UCSD-AML1 (cell line): ENCODE measurements at regions not wholly inside any gene's neighbourhood (a gene's known extent, or its start where the extent isn't known, plus 50 kb on each side); places are given as distances from the start of the nearest gene placed in this dataset.
"Not testable (repeated sequence)": the region's sequence is repeated elsewhere in the genome, so short reads cannot be mapped to it uniquely, and the experiment has no call there.

Experiments
- DNase-seq: peaks from one replicate; lab custom pipeline; 2025; ENCODE audit not compliant: unreplicated experiment; lab: John Stamatoyannopoulos, UW

GRCh38 chr5:126011526-126011925 lies 411.7 kb upstream of the GRAMD2B start:
- DNase-seq, result not testable (repeated sequence)

GRCh38 chr5:126014676-126015075 lies 408.5 kb upstream of the GRAMD2B start:
- DNase-seq, result no peak

- no peak for DNase-seq
These were observed 407.7 kb upstream of the GRAMD2B start for GRCh38 chr5:126015235-126016181.

GRCh38 chr5:126016256-126016655 lies 407.0 kb upstream of the GRAMD2B start:
- DNase-seq, result no peak

- DNase-seq, result no peak
These were observed 406.1 kb upstream of the GRAMD2B start for GRCh38 chr5:126017096-126017495.

GRCh38 chr5:126020770-126021169 lies 402.4 kb upstream of the GRAMD2B start:
- no peak for DNase-seq

GRCh38 chr5:126023994-126024441 lies 399.2 kb upstream of the GRAMD2B start:
- no peak for DNase-seq

- DNase-seq, result no peak
These were observed 396.1 kb upstream of the GRAMD2B start for GRCh38 chr5:126027149-126027548.

- no peak for DNase-seq
These were observed 395.6 kb upstream of the GRAMD2B start for GRCh38 chr5:126027652-126028051.

- DNase-seq, result no peak
These were observed 394.9 kb upstream of the GRAMD2B start for GRCh38 chr5:126028336-126028735.

GRCh38 chr5:126029282-126029681 lies 393.9 kb upstream of the GRAMD2B start:
- DNase-seq, result not testable (repeated sequence)

GRCh38 chr5:126030698-126031097 lies 392.5 kb upstream of the GRAMD2B start:
- DNase-seq, result no peak

- no peak for DNase-seq
These were observed 391.1 kb upstream of the GRAMD2B start for GRCh38 chr5:126031989-126032716.

- DNase-seq, result no peak
These were observed 379.5 kb upstream of the GRAMD2B start for GRCh38 chr5:126043688-126044087.

- no peak for DNase-seq
These were observed 379.0 kb upstream of the GRAMD2B start for GRCh38 chr5:126044111-126044668.

- no peak for DNase-seq
These were observed 378.2 kb upstream of the GRAMD2B start for GRCh38 chr5:126044931-126045565.

- no peak for DNase-seq
These were observed 376.9 kb upstream of the GRAMD2B start for GRCh38 chr5:126046318-126046717.

GRCh38 chr5:126046846-126047571 lies 376.2 kb upstream of the GRAMD2B start:
- DNase-seq, result no peak

- DNase-seq, result no peak
These were observed 371.1 kb upstream of the GRAMD2B start for GRCh38 chr5:126052120-126052519.

GRCh38 chr5:126052791-126053190 lies 370.4 kb upstream of the GRAMD2B start:
- DNase-seq, result no peak

GRCh38 chr5:126053630-126054029 lies 369.6 kb upstream of the GRAMD2B start:
- no peak for DNase-seq
